Type B pancreatic cell (in vitro differentiated cells): ENCODE measurements at regions not wholly inside any gene's neighbourhood (a gene's known extent, or its start where the extent isn't known, plus 50 kb on each side); places are given as distances from the start of the nearest gene placed in this dataset.
"Not testable (repeated sequence)": the region's sequence is repeated elsewhere in the genome, so short reads cannot be mapped to it uniquely, and the experiment has no call there.

Source experiments
- DNase-seq: peaks from one replicate; pipeline ENCODE4 v3.0.0; 2021; ENCODE audit warnings: mixed read lengths; ENCODE audit not compliant: unreplicated experiment; ENCODE audit errors: extremely low spot score
- H3K27ac Mint-ChIP-seq: 2 replicates; pipeline ENCODE4 v1.8.0; 2021; ENCODE audit warnings: mild to moderate bottlenecking, mixed read lengths
- H3K27me3 Mint-ChIP-seq: 2 replicates; pipeline ENCODE4 v1.8.0; 2021; ENCODE audit warnings: mixed read lengths
- H3K36me3 Mint-ChIP-seq: 2 replicates; pipeline ENCODE4 v1.8.0; 2021; ENCODE audit warnings: mixed read lengths
- H3K4me1 Mint-ChIP-seq: one replicate; pipeline ENCODE4 v1.8.0; 2021; ENCODE audit warnings: mixed read lengths; ENCODE audit not compliant: unreplicated experiment
- H3K4me3 Mint-ChIP-seq: 2 replicates; pipeline ENCODE4 v1.8.0; 2021; ENCODE audit warnings: mild to moderate bottlenecking, mixed read lengths
- H3K9me3 Mint-ChIP-seq: 2 replicates; pipeline ENCODE4 v1.8.0; 2021; ENCODE audit warnings: mixed read lengths
- TF ChIP-seq, protein P1 (sequence below): fragments of 200-600 bp; sonication (generic); conservative IDR thresholded peaks from 2 replicates; pipeline ENCODE4 v1.5.0; 2021; ENCODE audit warnings: antibody characterized with exemption, mild to moderate bottlenecking

DNA sequence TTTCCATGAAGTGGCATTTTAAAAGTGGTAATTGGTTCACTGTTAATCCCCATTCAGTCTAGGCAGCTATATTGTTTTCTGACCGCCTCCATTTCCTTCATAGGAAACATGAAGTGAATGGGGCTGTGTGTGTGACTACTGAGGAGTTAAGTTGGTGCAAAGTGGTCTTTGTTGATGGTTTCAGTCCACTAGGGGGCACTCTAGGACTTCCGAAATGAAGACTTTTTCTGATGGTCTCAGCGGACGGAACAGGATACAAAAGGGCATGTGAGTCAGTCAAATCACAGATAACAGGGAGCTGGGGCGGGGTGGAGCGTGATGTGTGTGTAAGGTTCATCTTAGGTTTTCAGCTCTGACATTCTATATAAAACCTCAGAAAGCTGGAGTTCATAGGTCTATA lies 240.1 kb upstream of the OR4E1 start:
- TF ChIP-seq, protein P1, sequence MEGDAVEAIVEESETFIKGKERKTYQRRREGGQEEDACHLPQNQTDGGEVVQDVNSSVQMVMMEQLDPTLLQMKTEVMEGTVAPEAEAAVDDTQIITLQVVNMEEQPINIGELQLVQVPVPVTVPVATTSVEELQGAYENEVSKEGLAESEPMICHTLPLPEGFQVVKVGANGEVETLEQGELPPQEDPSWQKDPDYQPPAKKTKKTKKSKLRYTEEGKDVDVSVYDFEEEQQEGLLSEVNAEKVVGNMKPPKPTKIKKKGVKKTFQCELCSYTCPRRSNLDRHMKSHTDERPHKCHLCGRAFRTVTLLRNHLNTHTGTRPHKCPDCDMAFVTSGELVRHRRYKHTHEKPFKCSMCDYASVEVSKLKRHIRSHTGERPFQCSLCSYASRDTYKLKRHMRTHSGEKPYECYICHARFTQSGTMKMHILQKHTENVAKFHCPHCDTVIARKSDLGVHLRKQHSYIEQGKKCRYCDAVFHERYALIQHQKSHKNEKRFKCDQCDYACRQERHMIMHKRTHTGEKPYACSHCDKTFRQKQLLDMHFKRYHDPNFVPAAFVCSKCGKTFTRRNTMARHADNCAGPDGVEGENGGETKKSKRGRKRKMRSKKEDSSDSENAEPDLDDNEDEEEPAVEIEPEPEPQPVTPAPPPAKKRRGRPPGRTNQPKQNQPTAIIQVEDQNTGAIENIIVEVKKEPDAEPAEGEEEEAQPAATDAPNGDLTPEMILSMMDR, result peak; percentile 83
- Mint-ChIP-seq H3K4me3 (no peak overlapping the region), H3K9me3 (no peaks in the 10 kb centered on the region), H3K4me1 (peaks cover 4% of the 10 kb centered on the region), H3K27me3 (peaks cover 20% of the 10 kb centered on the region), H3K27ac (no peak overlapping the region), H3K36me3 (no peaks in the 10 kb centered on the region)
- no peak for DNase-seq

DNA sequence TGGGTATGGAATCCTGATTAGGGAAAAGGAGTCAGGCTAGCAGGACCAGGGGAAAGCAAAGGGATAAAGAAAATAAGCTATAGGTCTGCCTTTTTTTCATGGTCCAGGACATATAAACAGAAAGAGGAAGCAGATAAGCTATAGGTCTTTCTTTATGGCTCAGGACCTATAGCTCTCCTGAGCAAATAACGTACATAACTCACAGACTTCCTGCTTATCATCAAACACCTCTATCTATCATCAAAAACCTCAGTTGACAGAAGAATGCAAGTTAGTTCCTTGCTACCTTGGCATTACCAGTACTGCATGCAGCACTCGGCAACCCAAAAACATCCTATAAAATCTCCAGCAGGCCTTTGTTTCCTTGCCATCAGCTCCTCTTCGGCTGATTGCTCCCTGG lies 238.7 kb upstream of the OR4E1 start:
- H3K4me1 Mint-ChIP-seq, result peaks cover 4% of the 10 kb centered on the region
- DNase-seq, result no peak
- no peaks in the 10 kb centered on the region for H3K9me3 Mint-ChIP-seq
- H3K36me3 Mint-ChIP-seq, result no peaks in the 10 kb centered on the region
- H3K4me3 Mint-ChIP-seq, result no peak overlapping the region
- TF ChIP-seq, protein P1, result no peak
- H3K27me3 Mint-ChIP-seq, result peaks cover 18% of the 10 kb centered on the region
- no peak overlapping the region for H3K27ac Mint-ChIP-seq

DNA sequence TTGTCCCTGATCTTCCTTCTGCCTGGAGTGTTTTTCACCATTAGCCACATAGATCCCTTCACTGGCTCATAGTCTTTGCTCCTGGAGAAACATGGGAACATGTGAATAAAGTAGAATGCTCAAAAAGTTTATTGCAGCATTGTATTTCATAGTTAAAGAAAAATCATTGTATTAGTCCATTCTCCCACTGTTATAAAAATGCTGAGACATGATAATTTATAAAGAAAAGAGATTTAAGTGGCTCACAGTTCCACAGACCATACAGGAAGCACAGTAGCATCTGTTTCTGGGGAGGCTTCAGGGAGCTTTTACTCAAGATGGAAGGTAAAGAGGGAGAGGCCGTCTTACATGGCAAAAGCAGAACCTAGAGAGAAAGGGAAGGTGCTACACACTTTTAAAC lies 238.3 kb upstream of the OR4E1 start:
- H3K4me1 Mint-ChIP-seq, result peaks cover 4% of the 10 kb centered on the region
- H3K36me3 Mint-ChIP-seq, result no peaks in the 10 kb centered on the region
- no peak overlapping the region for H3K27ac Mint-ChIP-seq
- DNase-seq, result no peak
- no peak overlapping the region for H3K4me3 Mint-ChIP-seq
- H3K9me3 Mint-ChIP-seq, result no peaks in the 10 kb centered on the region
- TF ChIP-seq, protein P1, result no peak
- H3K27me3 Mint-ChIP-seq, result peaks cover 18% of the 10 kb centered on the region

DNA sequence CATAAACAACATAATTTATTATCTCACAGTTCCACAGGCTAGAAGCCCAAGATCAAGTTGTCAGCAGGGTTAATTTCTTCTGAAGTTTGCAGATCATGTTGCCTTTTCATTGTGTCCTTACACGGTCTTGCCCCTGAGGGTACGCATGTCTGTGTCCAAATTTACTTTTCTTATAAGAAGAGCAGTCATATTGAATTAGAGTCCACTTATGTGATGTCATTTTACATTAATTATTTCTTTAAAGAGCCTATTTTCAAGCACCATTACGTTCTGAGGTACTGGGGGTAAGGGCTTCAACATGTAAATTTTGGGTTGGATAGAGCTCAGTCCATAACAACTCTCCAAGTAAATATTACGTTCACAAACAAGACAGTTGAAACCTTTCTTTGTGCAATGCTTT lies 236.6 kb upstream of the OR4E1 start:
- no peak overlapping the region for H3K27ac Mint-ChIP-seq
- TF ChIP-seq, protein P1, result no peak
- H3K9me3 Mint-ChIP-seq, result no peaks in the 10 kb centered on the region
- no peak for DNase-seq
- no peak overlapping the region for H3K4me3 Mint-ChIP-seq
- peaks cover 4% of the 10 kb centered on the region for H3K4me1 Mint-ChIP-seq
- H3K36me3 Mint-ChIP-seq, result no peaks in the 10 kb centered on the region
- H3K27me3 Mint-ChIP-seq, result peaks cover 10% of the 10 kb centered on the region

DNA sequence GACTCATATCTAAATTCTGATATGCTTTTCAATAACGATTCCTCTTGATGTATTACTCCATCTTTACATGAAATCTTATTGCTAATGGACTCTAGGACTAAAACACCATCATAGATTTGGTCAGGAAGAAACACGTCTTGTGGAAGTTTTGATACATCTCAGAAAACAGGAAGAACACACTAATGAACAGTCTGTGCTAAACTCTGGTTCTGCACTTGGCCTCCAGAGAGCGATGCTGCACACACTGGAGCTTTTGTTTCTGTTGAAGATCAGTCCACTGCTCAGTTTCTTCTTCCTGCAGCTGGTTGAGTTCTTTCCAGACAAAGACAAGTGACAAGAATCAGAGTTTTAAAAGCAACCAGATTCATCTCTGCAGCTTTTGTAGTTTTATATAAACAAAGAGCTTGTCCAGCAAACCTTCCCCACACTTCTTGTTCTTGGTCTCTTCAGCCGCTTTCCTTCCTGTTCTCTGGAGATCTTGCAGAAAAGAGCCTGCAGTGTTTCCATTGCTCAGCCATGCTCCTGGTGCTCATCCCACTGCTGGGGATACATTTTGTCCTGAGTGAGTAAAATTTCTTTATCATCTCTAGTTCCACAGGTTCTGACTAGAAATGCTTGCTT lies 229.1 kb upstream of the OR4E1 start:
- H3K36me3 Mint-ChIP-seq, result no peaks in the 10 kb centered on the region
- H3K27ac Mint-ChIP-seq, result no peak overlapping the region
- no peaks in the 10 kb centered on the region for H3K4me1 Mint-ChIP-seq
- no peak for DNase-seq
- H3K27me3 Mint-ChIP-seq, result no peaks in the 10 kb centered on the region
- no peaks in the 10 kb centered on the region for H3K9me3 Mint-ChIP-seq
- TF ChIP-seq, protein P1, result peak; percentile 72
- no peak overlapping the region for H3K4me3 Mint-ChIP-seq

DNA sequence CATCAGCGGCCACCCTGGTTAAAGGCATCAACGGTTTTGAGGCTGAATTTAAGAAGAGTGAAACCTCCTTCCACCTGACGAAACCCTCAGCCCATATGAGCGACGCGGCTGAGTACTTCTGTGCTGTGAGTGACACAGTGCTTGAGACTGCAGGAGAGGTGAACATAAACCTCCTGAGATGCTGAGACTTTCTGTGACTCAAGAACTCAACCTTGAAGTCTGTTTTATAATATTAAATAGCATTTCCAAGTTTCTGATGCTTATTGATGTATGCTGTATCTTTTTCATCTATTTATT lies 221.2 kb upstream of the OR4E1 start:
- H3K27me3 Mint-ChIP-seq, result peaks cover 14% of the 10 kb centered on the region
- H3K9me3 Mint-ChIP-seq, H3K4me3 Mint-ChIP-seq, H3K27ac Mint-ChIP-seq, DNase-seq, H3K4me1 Mint-ChIP-seq, H3K36me3 Mint-ChIP-seq: not testable (repeated sequence)
